CD4-positive, alpha-beta T cell treated with Interleukin-17A for 4 hours (primary cell): ENCODE measurements at regions not wholly inside any gene's neighbourhood (a gene's known extent, or its start where the extent isn't known, plus 50 kb on each side); places are given as distances from the start of the nearest gene placed in this dataset.

ENCODE experiments used
- DNase-seq: peaks from one replicate; pipeline ENCODE4 v3.0.0-alpha.2; 2020; ENCODE audit warnings: mixed read lengths

GRCh38 chr1:81126989-81127581, 673.6 kb upstream of the ADGRL2 start:
- no peak for DNase-seq

GRCh38 chr1:81125672-81126071, 675.1 kb upstream of the ADGRL2 start:
- DNase-seq, result no peak

GRCh38 chr1:81121306-81121705, 679.4 kb upstream of the ADGRL2 start:
- DNase-seq, result no peak

GRCh38 chr1:81119319-81119718, 681.4 kb upstream of the ADGRL2 start:
- no peak for DNase-seq

- no peak for DNase-seq
Observed at GRCh38 chr1:81118550-81118949, 682.2 kb upstream of the ADGRL2 start.

- DNase-seq, result no peak
Observed at GRCh38 chr1:81115422-81115821, 685.3 kb upstream of the ADGRL2 start.

- DNase-seq, result no peak
Observed at GRCh38 chr1:81114191-81114590, 686.5 kb upstream of the ADGRL2 start.

- no peak for DNase-seq
Observed at GRCh38 chr1:81113688-81114087, 687.0 kb upstream of the ADGRL2 start.

GRCh38 chr1:81111818-81112217, 688.9 kb upstream of the ADGRL2 start:
- DNase-seq, result no peak

GRCh38 chr1:81109038-81109437, 691.7 kb upstream of the ADGRL2 start:
- no peak for DNase-seq

- no peak for DNase-seq
Observed at GRCh38 chr1:81097860-81098259, 702.9 kb upstream of the ADGRL2 start.

GRCh38 chr1:81073580-81073979, 727.2 kb upstream of the ADGRL2 start:
- no peak for DNase-seq

- no peak for DNase-seq
Observed at GRCh38 chr1:81071969-81072753, 728.6 kb upstream of the ADGRL2 start.

- DNase-seq, result no peak
Observed at GRCh38 chr1:81071072-81071858, 729.5 kb upstream of the ADGRL2 start.

GRCh38 chr1:81069856-81070255, 730.9 kb upstream of the ADGRL2 start:
- DNase-seq, result no peak

- no peak for DNase-seq
Observed at GRCh38 chr1:81068726-81069125, 732.0 kb upstream of the ADGRL2 start.

- no peak for DNase-seq
Observed at GRCh38 chr1:81053826-81054225, 746.9 kb upstream of the ADGRL2 start.

GRCh38 chr1:81052162-81052561, 748.6 kb upstream of the ADGRL2 start:
- no peak for DNase-seq

GRCh38 chr1:81050390-81050789, 750.3 kb upstream of the ADGRL2 start:
- no peak for DNase-seq

- no peak for DNase-seq
Observed at GRCh38 chr1:81044708-81045107, 756.0 kb upstream of the ADGRL2 start.

- DNase-seq, result no peak
Observed at GRCh38 chr1:81042225-81042624, 758.5 kb upstream of the ADGRL2 start.

GRCh38 chr1:81034291-81034690, 766.4 kb upstream of the ADGRL2 start:
- DNase-seq, result no peak

- no peak for DNase-seq
Observed at GRCh38 chr1:81032973-81033425, 767.7 kb upstream of the ADGRL2 start.

GRCh38 chr1:81032374-81032773, 768.4 kb upstream of the ADGRL2 start:
- DNase-seq, result no peak
